Astrocyte (in vitro differentiated cells and primary cell): ENCODE measurements at regions not wholly inside any gene's neighbourhood (a gene's known extent, or its start where the extent isn't known, plus 50 kb on each side); places are given as distances from the start of the nearest gene placed in this dataset.

Experiments
- CTCF ChIP-seq: IDR thresholded peaks from 2 replicates; pipeline ENCODE4 v1.5.1; 2011; ENCODE audit warnings: low read depth, mild to moderate bottlenecking, inconsistent platforms, low read length, moderate library complexity; ENCODE audit not compliant: insufficient read depth
- EZH2 ChIP-seq: IDR thresholded peaks from 2 replicates; pipeline ENCODE4 v1.6.1; 2012; ENCODE audit warnings: mild to moderate bottlenecking, low read length, inconsistent platforms; ENCODE audit not compliant: insufficient read depth

- no peak for TF ChIP-seq CTCF
- TF ChIP-seq EZH2, result no peak
Measured at GRCh38 chr6:106910999-106911949, 63.3 kb downstream of the CD24 start.
